NCI-H1436 (cell line): ENCODE measurements at regions not wholly inside any gene's neighbourhood (a gene's known extent, or its start where the extent isn't known, plus 50 kb on each side); places are given as distances from the start of the nearest gene placed in this dataset.
A peak's percentile ranks its signal among the peaks of the same experiment; 100 is the strongest.

Source experiments
- DNase-seq: peaks from one replicate; lab custom pipeline; 2025; lab: John Stamatoyannopoulos, UW

DNA sequence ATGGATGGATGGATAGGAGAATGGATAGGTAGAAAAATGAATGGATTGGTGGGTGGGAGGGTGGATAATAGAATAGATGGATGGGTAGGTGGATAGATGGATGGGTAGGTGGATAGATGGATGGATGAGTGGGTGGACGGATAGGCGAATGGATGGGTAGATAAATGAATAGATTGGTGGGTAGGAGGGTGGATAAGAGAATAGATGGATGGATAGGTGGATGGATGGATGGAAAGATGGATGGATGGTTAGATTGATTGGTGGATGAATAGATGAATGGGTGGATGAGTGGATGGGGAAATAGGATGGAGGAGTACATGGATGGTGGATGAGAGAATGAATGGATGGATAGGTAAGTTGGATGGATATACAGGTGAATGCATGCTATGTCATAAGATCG is 110.5 kb downstream of the CEBPB start:
- DNase-seq, result no peak

DNA sequence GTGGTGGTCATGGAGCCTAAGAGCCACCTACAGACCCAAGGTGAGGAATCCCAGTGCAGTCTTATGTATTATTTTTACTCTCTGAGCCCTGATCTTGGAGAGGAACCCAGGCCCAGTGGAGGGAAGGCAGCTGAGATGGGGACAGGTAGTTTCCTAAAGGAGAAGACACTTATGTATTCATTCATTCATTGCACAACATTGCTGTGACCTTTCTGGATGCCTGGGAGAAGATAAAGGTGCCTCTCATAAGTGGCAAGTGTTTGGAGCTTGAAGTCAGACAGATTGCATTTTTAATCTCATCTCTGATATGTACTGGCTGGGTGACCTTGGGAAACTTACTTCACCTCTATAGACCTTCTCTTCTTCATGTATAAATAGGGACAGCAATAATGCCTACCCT is 111.1 kb downstream of the CEBPB start:
- no peak for DNase-seq

DNA sequence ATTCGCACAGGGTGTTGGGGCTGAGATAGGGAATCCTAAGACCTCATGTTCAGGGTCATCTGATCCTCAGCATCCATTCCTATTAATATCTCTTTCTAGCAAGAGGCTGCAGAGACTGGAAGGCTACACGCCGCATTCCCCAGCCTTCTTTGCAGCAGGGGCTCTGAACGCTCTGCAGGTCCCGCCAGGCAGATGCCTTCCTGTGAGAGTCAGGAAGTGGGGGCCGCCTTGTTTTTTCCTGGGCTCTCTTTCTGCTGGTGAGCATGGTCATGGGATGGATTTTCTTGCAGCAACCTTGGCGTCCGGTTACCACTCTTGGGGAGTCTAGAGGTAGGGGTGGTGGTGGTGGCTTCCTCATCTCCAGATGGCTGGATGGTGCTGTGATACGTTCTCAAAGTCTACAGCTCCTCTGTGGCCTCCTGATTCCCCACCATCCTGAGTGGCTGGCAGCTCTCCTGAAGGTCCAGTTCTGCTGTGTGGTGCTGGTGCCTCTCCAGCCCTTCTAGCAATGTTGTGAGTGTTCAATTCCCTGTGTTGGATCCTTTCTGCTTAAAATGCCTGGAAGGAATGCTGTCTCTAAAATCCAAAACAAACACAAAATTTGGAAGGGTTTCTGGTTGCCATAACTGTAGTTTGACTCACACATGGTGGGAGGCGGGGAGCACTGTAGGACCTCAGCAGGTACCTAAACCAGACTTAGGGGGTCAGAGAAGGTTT is 111.9 kb downstream of the CEBPB start:
- DNase-seq, result no peak

DNA sequence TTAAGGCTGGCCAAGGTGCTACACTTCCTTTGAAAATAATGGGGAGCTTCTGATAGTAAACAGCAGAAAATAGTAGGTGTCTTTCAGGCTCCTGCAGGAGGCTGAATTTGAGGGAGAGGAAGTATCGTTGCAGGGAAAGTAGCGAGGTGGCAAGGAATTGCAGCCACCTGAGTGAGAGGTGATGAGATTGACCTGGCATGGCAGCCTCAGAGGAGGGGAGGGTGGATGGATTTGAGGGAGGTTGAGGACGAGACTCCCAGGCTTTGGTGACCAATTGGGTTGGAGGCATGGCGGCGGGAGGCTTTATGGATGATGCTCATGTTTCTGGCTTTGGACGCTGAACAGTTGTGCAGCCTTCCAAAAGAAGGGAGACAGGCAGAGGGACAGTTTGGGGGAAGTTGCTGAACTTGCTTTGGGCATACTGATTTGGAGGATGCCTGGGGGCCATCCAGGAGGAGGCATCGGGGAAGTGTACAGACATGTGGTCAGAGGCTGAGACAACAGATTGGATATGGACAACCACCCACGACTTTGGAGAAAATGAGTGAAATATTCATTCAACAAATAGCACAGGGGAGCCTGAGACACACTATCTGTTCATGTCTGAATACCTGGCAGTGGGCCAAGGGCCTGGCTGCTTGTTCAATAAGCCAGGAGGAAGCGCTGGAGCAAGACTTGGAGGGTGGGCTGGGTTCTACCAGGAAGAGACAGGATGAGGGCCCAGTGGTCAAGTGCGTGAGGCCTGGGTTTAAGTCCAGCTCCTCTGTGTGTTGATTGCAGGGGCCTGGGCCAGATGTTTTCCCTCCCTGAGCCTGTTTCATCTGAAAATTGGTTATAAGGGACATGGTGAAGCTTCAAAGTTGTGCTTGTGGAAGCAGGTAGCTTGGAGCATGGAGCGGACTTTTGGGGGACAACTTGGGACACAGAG is 113.2 kb downstream of the CEBPB start:
- DNase-seq, result peak; percentile 31

DNA sequence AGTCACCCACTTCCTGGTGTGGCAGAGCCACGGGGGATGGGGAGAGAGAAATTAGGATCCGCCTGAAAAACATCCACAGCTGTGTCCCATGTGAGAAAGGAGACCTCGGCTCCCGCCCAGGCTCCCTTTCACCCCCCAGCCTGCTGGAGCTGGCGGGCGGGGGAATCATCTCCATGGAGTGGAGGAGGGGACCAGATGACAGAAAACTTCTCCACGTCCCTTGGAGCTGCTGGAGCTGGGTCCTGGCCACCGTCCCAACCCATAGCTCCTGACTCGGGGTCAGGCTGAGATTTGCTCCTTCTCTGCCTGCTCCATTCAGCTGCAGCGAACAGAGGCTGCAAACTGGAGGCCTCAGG is 113.8 kb downstream of the CEBPB start:
- no peak for DNase-seq

DNA sequence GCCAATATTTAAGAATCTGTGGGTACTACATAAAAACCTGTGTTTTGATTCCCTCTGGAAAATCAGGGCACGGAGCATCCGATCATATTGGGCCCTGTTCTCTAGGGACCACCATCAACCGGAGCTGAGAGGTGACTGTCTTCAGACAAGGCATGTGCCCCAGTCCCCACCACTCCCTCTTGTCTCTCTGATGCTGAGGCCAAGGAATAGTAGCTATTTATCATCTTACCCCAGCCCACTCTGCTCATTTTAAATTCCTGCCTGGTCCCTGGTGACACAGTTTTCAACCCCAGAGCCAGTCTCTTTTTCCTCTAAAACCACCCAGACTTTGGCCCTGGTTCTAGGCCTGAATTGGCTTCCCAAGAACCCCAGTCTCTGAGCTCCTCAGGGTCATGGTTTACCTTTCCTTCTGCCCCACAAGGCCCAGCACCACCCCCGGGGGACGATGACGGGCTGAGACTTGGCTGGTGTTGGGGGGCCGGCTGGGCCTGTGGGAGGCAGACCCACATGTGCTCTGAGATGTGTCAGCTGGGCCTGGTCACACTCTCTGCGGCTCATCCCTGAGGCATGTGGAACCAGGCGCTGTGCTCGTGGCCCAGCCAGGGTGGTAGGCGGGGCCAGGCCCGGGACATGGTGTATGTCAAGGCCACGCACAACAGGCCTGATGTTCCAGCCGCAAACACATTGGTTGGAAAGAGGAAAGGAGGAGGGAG is 114.4 kb downstream of the CEBPB start:
- DNase-seq, result no peak

DNA sequence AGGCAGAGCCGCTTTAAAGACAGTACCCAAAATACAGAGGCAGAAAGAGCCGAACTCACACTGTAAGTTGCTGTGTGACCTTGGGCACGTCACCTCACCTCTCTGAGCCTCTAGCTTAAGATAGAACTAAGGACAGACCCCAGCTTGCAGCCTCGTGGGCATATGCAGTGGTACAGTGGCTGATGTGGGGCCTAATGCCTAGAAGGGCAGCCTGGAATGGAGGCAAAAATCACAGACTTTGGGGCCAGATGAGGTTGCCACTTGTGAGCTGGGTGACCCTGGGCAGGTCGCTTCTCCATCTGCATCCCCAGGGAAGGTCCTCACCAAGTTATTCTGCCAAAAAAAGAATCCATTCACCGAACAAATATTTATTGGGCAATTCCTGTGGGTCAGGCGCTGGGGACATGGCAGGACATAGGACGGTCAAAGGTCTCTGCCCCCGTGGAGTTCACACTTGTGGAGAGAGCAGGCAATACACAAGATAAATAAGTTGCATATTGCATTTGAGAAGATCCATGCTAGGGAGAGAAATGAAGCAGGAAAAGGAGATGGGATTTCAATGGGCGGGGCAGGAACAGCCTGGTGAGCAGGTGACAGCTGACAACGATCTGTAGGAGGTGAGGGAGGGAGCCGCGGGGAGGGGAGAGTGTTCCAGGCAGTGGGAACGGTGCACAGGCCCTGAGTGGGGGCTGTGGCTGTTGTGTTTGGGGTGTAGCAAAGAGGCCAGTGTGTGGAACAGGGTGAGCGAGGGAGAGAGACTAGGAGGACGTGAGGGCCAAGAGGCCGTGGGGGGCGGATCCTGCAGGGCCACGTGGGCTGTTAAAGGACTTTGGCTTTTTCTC is 115.2 kb downstream of the CEBPB start:
- DNase-seq, result no peak

DNA sequence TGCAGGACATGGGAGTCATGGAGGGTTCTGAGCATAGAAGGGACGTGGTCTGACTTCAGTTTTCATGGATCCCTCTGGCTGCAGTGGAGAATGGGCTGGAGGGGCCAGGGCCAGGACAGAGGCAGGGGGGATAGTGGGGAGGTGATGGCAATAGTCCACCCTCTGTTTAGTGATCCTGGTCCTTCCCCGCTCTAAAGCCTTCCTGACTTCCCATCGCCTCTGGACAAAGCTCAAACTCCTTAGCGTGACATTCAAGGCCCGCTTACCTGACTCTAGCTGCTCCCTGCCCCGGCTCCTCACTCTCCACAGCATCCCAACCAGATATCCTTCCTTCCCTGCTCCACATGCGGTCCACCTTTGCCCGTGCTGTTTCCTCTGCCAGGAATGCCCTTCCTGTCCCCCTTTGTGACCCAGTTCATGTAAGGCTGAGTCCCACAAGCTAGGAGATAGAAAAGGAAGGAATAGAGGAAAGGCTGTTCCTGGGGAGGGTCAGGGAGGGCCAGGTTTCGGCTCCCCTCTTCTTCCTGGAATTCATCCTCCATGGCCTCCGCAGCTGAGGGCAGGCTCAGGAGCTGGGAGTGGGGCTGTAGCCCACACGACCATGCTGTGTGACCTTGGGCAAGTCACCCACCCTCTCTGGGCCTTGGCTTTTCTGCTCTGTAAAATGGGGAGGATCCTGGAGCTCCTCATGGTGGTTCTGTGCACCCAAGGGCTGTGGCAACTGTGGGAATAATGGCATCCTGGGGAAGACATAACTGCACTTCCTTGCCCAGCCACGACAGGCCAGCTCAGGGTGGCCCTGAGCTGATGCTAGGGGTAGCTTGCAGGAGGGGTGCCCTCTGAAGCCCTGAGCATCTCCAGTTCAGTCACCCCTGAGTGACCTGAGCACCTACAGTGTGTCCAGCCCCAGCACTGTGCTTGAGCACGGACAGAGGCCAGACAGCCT is 116.1 kb downstream of the CEBPB start:
- no peak for DNase-seq

DNA sequence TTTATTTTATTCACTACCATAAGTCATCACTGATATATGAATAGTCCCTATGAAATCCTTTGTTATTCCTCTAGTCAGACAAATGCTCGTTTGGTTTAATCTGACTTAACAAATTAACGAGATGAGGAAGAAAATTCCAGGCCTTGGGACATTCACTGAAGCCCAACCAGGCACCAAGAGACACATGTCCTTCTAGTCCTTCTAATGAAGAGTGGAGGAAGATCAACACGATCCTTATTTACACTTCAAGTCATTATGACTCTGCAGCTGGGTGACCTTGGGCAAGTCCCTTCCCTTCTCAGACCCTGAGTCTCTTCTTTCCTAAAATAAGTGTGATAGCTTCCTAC is 117.5 kb downstream of the CEBPB start:
- DNase-seq, result no peak

DNA sequence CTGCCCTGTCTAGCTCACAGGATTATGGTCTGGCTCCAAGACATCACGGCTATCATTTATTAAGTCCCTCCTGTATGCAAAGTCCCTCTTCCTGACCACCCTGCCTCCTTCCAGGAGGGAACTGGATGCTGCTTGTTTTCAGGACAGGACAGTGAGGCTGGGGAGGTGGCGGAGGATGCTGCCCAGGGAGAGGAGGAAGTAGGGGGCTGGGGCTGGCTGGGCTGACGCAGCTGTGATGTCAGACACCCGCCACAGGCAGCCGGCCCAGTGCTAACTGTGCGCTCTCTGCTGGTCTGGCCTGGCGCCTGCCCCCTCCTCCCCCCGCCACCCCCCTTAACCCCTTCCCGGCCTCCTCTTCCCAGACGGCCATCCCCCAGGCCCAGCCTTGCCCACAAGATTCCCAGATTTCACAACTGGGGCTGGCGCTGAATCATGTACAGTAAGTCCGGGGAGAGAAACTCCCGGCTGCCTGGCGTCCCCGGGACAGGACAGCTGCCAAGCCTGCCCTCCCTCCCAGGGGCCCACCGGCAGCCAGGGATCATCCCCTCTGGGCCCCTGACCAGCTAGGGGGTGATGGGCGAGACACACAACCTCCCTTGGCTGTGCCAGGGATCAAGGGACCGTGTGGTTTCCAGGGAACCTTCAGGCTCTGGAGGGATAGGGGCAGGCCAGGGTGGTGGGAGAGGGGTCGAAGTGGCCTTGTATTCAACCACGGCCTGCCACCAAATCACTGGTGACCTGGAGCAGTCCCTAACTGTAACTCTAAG is 118.1 kb downstream of the CEBPB start:
- no peak for DNase-seq

DNA sequence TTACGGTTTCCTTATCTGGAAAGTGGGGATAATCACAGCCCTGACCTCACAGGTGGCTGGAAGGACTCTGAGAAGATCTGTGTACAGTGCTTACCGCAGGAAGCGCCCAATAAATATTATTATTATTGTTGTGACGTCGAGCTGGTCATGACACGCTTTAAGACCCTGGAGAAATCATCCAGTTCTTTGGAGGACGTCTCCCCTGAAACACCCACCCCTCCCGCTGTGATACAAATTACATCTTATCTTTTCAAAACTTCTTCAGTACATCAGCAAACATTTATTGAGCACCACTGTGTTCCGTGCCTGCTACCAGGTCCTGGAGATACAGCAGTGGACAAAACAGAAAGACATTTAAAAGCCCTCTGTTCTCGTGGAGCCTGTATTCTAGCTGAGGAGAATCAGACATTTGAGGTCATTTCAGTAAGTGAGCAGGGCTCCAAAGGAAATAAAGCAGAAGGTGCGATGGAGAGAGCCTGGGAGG is 118.7 kb downstream of the CEBPB start:
- no peak for DNase-seq

DNA sequence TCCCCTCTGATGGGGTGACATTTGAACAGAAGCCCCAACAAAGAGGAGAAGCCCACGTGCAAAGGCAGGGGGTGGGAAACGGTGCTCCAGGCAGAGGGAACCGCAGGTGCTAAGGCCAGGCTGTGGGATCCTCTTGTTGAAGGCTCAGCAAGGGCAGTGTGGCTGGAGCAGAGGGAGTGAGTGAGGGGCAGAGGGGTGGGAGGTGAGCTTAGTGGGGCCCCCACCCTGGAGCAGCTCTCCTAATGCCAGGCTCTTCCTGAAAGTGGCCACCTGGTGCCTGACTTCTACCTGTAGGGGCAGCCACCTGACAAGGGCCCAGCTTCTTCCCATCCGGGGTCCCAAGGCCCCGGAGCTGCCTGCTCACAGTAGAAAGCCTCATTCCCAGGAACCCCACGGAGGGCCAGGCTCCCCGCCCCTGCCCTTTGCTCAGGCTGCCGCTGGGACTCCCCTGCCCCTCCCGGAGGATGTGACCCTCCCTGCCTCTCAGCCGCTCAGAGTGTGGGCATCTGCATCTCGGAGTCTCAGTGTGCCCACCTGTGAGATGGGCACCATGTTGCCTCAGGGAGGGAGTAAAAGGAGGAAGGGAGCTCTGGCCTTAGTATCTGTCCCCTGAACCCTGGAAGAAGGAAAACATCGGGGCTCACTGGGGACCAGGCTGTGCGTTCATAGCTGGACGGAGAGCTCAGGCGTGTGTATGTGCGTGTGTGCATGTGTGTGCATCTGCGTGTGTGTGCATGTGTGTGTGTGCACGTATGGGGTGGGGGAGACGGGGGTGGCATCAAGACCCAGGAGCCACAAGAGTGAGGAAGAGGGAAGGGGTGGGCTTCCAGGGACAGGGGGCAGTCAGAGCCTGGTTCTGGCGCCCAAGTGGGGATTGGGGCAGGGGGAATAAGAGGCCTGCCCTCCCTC is 119.4 kb downstream of the CEBPB start:
- DNase-seq, result no peak

DNA sequence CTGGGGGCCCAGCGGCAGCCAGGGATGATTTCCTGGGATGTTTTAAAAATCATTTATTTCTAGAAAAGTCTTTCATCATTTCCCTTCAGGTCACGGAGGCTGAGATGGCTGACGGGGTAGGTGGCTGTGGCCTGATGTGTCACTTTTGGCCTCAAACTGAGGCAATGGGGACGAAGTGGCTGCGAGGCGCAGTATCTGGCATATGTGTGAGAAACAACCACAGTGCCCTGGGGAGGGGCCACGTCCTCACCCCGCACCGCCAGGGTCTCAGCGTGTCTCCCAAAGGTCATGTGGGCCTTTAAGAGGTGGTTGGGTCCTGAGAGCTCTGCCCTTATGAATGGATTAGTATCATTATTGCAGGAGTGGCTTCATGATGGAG is 120.0 kb downstream of the CEBPB start:
- DNase-seq, result no peak

DNA sequence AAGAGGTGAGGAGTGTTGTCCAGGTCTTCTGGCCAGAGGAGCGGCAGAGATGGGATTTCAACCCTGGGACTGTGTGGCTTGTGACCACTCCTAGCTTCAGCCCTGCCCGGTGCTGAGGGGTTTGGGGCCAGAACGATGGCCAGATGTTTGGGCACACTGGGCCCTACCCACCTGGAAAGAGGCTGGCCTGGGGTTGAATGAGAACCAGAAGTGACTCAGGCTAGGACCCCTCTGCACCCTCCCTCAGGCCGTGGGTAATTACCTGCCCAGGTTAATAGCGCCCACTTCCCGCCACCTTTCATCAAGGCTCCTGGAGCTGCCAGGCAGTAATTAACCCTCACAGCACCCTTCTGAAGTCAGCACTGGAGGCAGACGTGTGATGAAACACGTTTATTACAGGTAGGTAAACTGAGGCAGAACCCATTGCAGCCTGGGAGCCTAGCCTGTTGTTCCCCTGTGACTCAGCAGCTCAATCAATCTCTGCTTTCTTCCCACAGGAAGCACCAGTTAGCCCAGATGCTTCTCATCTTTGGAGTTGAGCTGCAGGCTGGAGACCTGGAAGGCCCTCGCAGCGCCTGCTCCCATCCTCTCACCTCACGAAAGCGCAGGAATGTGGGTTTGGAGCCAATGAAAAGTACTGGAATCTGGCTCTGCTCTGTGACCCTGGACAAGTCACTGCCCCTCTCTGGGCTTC is 120.8 kb downstream of the CEBPB start:
- DNase-seq, result no peak

DNA sequence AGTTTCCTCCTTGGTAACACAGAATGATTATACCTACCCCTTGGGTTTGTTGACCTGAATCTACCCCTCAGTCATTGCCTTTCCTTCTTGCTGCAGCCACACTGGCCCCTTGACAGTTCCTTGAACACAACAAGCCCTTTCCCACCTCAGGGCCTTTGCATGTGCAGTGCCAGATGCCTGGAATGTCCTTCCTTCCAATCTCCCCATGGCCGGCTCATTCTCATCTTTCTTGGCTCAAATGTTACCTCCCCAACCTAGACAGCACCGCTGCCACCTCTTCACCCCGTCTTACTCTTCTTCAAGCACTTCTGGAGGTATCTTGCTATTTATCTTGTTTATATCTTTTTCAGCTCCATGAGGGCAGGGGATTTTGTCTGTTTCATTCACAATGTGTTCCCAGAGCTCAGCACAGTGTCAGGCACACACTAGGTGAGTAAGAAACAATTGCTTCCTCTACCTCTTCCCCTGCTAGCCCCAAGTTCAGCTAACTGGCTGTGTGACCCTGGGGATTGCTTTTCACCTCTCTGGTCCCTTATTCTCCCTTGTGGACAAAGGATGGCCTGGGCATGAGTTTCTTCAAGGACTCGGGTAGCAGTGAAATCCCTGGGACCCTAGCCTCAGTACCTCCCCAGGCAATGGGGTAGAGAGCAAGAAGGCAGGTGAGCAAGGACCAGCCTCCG is 121.5 kb downstream of the CEBPB start:
- DNase-seq, result no peak

DNA sequence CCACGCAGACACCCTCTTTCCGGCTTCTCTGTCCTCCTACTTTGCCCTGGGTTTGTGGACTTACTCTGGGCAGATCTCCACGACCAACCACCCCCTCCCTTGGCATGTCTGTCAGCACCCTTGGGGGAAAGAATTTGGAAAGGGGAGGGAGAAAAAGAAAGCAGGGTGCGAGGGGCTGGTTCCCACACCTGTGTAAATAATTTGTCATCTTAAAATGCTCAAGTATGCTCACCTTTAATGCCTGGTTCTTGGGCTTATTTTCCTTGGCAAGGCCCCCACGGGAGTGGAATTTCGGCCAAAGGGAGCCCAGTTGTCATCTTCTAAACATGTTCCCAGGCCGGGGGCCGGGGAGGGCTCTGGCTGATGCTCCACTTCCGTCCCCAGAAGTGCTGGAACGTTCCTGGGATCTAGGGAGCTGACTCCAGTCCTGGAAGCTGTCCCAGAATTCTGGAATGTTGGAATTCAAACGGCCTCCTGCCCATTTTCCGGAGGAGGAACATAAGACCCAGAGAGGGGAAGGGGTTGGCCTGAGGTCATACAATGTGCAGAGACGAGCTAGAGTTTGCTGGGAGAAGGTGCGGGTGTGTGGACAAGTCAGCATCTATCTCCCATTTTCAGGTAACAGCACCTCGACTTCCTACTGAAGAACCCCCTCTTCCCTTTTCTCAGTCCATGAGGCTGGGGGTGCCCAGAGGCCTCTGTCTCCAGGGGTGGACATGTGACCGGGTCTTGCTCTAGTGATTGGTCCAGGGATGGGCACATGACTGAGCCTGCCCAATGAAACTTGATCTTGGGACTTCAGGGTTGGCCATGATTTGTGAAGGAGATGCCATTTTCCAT is 122.3 kb downstream of the CEBPB start:
- DNase-seq, result no peak

DNA sequence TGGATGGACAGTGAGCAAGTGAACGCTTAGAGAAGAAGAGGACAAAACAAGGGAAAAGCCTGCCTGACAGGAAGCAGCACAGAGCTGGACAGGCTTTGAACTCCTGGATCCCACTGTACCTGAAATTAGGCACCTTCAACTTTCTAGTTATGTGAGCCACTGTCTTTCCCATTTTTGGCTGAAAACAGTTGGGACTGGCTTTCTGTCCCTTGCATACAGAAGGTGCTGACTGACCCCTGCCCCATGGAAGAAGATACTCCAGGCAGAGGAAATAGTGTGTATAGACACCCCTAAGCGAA is 122.8 kb downstream of the CEBPB start:
- DNase-seq, result no peak
